Left cardiac atrium (tissue), 4 donors: ENCODE measurements at regions not wholly inside any gene's neighbourhood (a gene's known extent, or its start where the extent isn't known, plus 50 kb on each side); places are given as distances from the start of the nearest gene placed in this dataset.
A peak's percentile ranks its signal among the peaks of the same experiment; 100 is the strongest.
"Not testable (repeated sequence)": the region's sequence is repeated elsewhere in the genome, so short reads cannot be mapped to it uniquely, and the experiment has no call there.

ENCODE experiments used
- ATAC-seq, 2 donors: fragments of 200-7000 bp; cut with Tn5 transposase; one replicate each; pipeline ENCODE4 v1.9.1; 2020; ENCODE audit warnings: mild to moderate bottlenecking in 2 of 2, moderate library complexity in 2 of 2
- DNase-seq: peaks from one replicate; pipeline ENCODE4 v3.0.0-alpha.2; 2020
- intact Hi-C, 2 donors: fragments of 100-400 bp; cut with DNase I; formaldehyde crosslinking; loops; one replicate each; pipeline versions ENCODE4 v1.14.1 to v1.15.1; 2022 to 2023
- donor health status: DM: no; HTN: yes; CAD: no.
- donor health status: DM: no; HTN: yes; CAD: no; lungs with severe emphysema.
- donor health status: DM: yes; HTN: yes; CAD: no.
- donor health status: Dilated cardiomyopathy.

GRCh38 chr3:151600783-151601182, 132.9 kb upstream of the AADACL2 start:
- no peak for DNase-seq
- intact Hi-C loops = no loop called here
- ATAC-seq = no peak

GRCh38 chr3:151599103-151599672, 134.5 kb upstream of the AADACL2 start:
- ATAC-seq = no peak
- no peak for DNase-seq
- intact Hi-C loops = no loop called here

- DNase-seq (no peak), ATAC-seq (no peak)
- intact Hi-C loops = no loop called here
Measured at GRCh38 chr3:151596940-151597339, 136.1 kb upstream of the IGSF10 start.

GRCh38 chr3:151593928-151594327, 133.1 kb upstream of the IGSF10 start:
- DNase-seq (no peak), ATAC-seq (no peak)
- intact Hi-C loops = no loop called here

GRCh38 chr3:151592287-151592686, 131.4 kb upstream of the IGSF10 start:
- intact Hi-C loops = no loop called here
- no peak for DNase-seq
- no peak for ATAC-seq

GRCh38 chr3:151591441-151591840, 130.6 kb upstream of the IGSF10 start:
- intact Hi-C loops = no loop called here
- DNase-seq (no peak), ATAC-seq (no peak)

GRCh38 chr3:151589311-151589710, 128.4 kb upstream of the IGSF10 start:
- DNase-seq (no peak), ATAC-seq (no peak)
- intact Hi-C loops = no loop called here

GRCh38 chr3:151587659-151588058, 126.8 kb upstream of the IGSF10 start:
- DNase-seq, intact Hi-C loops, ATAC-seq: not testable (repeated sequence)

GRCh38 chr3:151584566-151584965, 123.7 kb upstream of the IGSF10 start:
- ATAC-seq (no peak), DNase-seq (no peak)
- intact Hi-C loops = no loop called here

GRCh38 chr3:151581035-151581434, 120.2 kb upstream of the IGSF10 start:
- DNase-seq (no peak), ATAC-seq (no peak)
- intact Hi-C loops = no loop called here

- intact Hi-C loops = no loop called here
- ATAC-seq (peak in 1 of 2 donors; percentile 77), DNase-seq (no peak)
Measured at GRCh38 chr3:151580591-151580990, 119.7 kb upstream of the IGSF10 start.

- DNase-seq = peak; percentile 25
- intact Hi-C loops = no loop called here
- peak in 1 of 2 donors; percentile 64 for ATAC-seq
Measured at GRCh38 chr3:151579571-151580270, 118.9 kb upstream of the IGSF10 start.

- DNase-seq (no peak), ATAC-seq (no peak)
- intact Hi-C loops = no loop called here
Measured at GRCh38 chr3:151578495-151578894, 117.6 kb upstream of the IGSF10 start.

- intact Hi-C loops = no loop called here
- ATAC-seq (no peak), DNase-seq (no peak)
Measured at GRCh38 chr3:151576511-151577137, 115.8 kb upstream of the IGSF10 start.

GRCh38 chr3:151568184-151568583, 107.3 kb upstream of the IGSF10 start:
- intact Hi-C loops = no loop called here
- ATAC-seq (peak; percentile 27 to 38), DNase-seq (no peak)

- ATAC-seq (no peak), DNase-seq (no peak)
- intact Hi-C loops = no loop called here
Measured at GRCh38 chr3:151567477-151567876, 106.6 kb upstream of the IGSF10 start.

GRCh38 chr3:151564261-151564660, 103.4 kb upstream of the IGSF10 start:
- DNase-seq = no peak
- ATAC-seq = no peak
- intact Hi-C loops = no loop called here

GRCh38 chr3:151563305-151563704, 102.4 kb upstream of the IGSF10 start:
- intact Hi-C loops = no loop called here
- DNase-seq (no peak), ATAC-seq (no peak)

GRCh38 chr3:151562891-151563290, 102.0 kb upstream of the IGSF10 start:
- no peak for DNase-seq
- intact Hi-C loops = no loop called here
- ATAC-seq = no peak

- intact Hi-C loops = no loop called here
- no peak for ATAC-seq
- no peak for DNase-seq
Measured at GRCh38 chr3:151561878-151562277, 101.0 kb upstream of the IGSF10 start.

GRCh38 chr3:151560738-151561137, 99.9 kb upstream of the IGSF10 start:
- no peak for DNase-seq
- no peak for ATAC-seq
- intact Hi-C loops = no loop called here
